Kidney (tissue), 13 donors: ENCODE measurements at regions not wholly inside any gene's neighbourhood (a gene's known extent, or its start where the extent isn't known, plus 50 kb on each side); places are given as distances from the start of the nearest gene placed in this dataset.

ENCODE experiments used
- DNase-seq, 5 donors: peaks; one replicate each; pipeline ENCODE4 v3.0.0-alpha.2; 2013 to 2020
- FAIRE-seq: peaks from 2 replicates; lab custom pipeline; 2012; peaks lifted over from hg19 to GRCh38; lab: Jason Lieb, UNC
- H3K27ac ChIP-seq, 2 donors: one replicate each; pipeline ENCODE4 v1.7.0; 2013; ENCODE audit warnings: low read depth in 2 of 2, low read length in 2 of 2, inconsistent platforms in 1 of 2
- H3K27me3 ChIP-seq: one replicate; pipeline ENCODE4 v1.7.1; 2013; ENCODE audit warnings: low read length, inconsistent platforms; ENCODE audit not compliant: control insufficient read depth, insufficient read depth
- H3K36me3 ChIP-seq, 3 donors: one replicate each; pipeline versions ENCODE4 v1.7.0 to v1.7.1; 2013; ENCODE audit warnings: low read length in 3 of 3, control low read depth in 1 of 3, inconsistent platforms in 1 of 3; ENCODE audit not compliant: insufficient read depth in 3 of 3, control insufficient read depth in 2 of 3
- H3K4me1 ChIP-seq, 3 donors: one replicate each; pipeline versions ENCODE4 v1.7.0 to v1.7.1; 2013; ENCODE audit warnings: low read length in 3 of 3, inconsistent platforms in 1 of 3, low read depth in 1 of 3; ENCODE audit not compliant: control insufficient read depth in 2 of 3, insufficient read depth in 2 of 3
- H3K4me3 ChIP-seq, 3 donors: one replicate each; pipeline versions ENCODE4 v1.7.0 to v1.8.1; 2013; ENCODE audit warnings: low read length in 3 of 3, control low read depth in 1 of 3, inconsistent platforms in 1 of 3
- H3K9ac ChIP-seq, 3 donors: one replicate each; pipeline versions ENCODE4 v1.7.0 to v1.7.1; 2013; ENCODE audit warnings: low read length in 3 of 3, control low read depth in 1 of 3, inconsistent platforms in 1 of 3
- H3K9me3 ChIP-seq, 3 donors: one replicate each; pipeline versions ENCODE4 v1.7.0 to v1.7.1; 2013; ENCODE audit warnings: low read length in 3 of 3, control low read depth in 1 of 3, inconsistent platforms in 1 of 3; ENCODE audit not compliant: control insufficient read depth in 2 of 3, insufficient read depth in 1 of 3
- CTCF ChIP-seq: IDR thresholded peaks from 3 replicates; pipeline ENCODE4 v1.5.1; 2012; ENCODE audit warnings: mild to moderate bottlenecking, moderate library complexity, borderline replicate concordance; ENCODE audit not compliant: insufficient read depth; ENCODE audit errors: extremely low read depth
- intact Hi-C: fragments of 100-400 bp; cut with DNase I; formaldehyde crosslinking; loops from one replicate; pipeline ENCODE4 v1.11.1; 2022
- donor health status: control.
- donor health status: control.
- donor health status: control.
- donor health status: control.
- donor health status: control.
- donor health status: DM: yes; HTN: yes; CAD: no.
- donor health status: Normal renal cell carcinoma (clear cell type).

- no peak for DNase-seq
- no peaks in the 10 kb centered on the region for H3K36me3 ChIP-seq
- H3K4me3 ChIP-seq = no peak overlapping the region
- intact Hi-C loops = no loop called here
- no peak for FAIRE-seq
- no peak for TF ChIP-seq CTCF
- H3K27ac ChIP-seq = no peak overlapping the region
- no peaks in the 10 kb centered on the region for H3K27me3 ChIP-seq
- H3K4me1 ChIP-seq = no peaks in the 10 kb centered on the region
- H3K9ac ChIP-seq = no peak overlapping the region
- H3K9me3 ChIP-seq = peaks cover 0 to 11% (median 0%) of the 10 kb centered on the region in 3 donors
These were observed 68.8 kb upstream of the DPP10 start for GRCh38 chr2:114373591-114373990.

GRCh38 chr2:114384441-114384840 is 58.0 kb upstream of the DPP10 start:
- TF ChIP-seq CTCF = no peak
- H3K4me1 ChIP-seq = no peaks in the 10 kb centered on the region
- no peaks in the 10 kb centered on the region for H3K27me3 ChIP-seq
- no peak overlapping the region for H3K27ac ChIP-seq
- H3K9me3 ChIP-seq = no peaks in the 10 kb centered on the region
- intact Hi-C loops = no loop called here
- DNase-seq (no peak), FAIRE-seq (no peak)
- no peak overlapping the region for H3K4me3 ChIP-seq
- H3K36me3 ChIP-seq = no peaks in the 10 kb centered on the region
- H3K9ac ChIP-seq = no peak overlapping the region

GRCh38 chr2:114389021-114389420 is 53.4 kb upstream of the DPP10 start:
- intact Hi-C loops = no loop called here
- Histone ChIP-seq H3K36me3 (no peaks in the 10 kb centered on the region), H3K27me3 (no peaks in the 10 kb centered on the region), H3K9me3 (no peaks in the 10 kb centered on the region), H3K27ac (no peak overlapping the region), H3K9ac (no peak overlapping the region), H3K4me3 (no peak overlapping the region), H3K4me1 (no peaks in the 10 kb centered on the region)
- no peak for TF ChIP-seq CTCF
- FAIRE-seq (no peak), DNase-seq (no peak)
